IPS-18c (cell line): ENCODE measurements at regions not wholly inside any gene's neighbourhood (a gene's known extent, or its start where the extent isn't known, plus 50 kb on each side); places are given as distances from the start of the nearest gene placed in this dataset.

Experiments
- H3K4me3 ChIP-seq: 2 replicates; pipeline ENCODE4 v1.7.0; 2013; ENCODE audit warnings: low read depth, mild to moderate bottlenecking, low read length, moderate library complexity; ENCODE audit not compliant: insufficient read depth
- H3K9me3 ChIP-seq: one replicate; pipeline ENCODE4 v1.6.1; 2013; ENCODE audit warnings: mild to moderate bottlenecking, low read length, moderate library complexity; ENCODE audit not compliant: control insufficient read depth, insufficient read depth

DNA sequence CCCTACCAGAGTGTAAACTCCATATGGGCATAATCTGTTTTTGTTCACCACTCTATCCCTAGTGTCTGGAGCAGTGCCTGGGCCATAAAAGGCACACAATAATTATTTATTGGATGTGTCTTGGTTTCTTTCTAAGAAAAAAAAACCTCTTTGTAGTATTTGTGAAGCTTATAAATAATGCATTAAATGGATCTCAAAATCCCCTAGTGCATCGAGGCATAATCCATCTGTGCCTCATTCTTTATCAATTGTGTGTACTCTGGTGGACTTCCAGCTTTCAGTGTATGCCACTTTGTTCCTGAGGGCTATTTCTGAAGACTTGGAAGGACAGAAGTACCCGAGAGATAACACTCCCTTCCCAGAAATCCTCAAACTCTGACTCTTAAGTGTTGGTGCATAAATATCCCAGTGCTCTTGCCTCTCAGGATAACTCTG, 255.0 kb upstream of the PHYHIPL start:
- H3K4me3 ChIP-seq: no peak overlapping the region
- H3K9me3 ChIP-seq: no peaks in the 10 kb centered on the region

DNA sequence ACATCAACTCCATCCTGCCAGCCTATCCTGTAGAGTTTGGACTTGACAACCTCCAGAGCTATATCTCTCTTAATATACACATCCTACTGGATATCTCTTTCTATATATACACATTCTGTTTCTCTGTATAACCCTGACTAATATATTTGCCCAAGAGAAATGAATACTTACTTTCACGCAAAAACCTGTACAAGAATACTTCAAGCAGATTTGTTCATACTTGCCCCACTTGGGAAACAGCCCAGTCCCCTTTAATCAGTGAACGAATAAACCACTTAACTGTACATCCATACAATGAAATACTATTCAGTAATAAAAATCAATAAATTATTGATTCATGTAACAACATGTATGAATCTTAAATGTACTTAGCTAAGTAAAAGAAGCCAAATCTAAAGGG, 251.1 kb upstream of the PHYHIPL start:
- Histone ChIP-seq H3K4me3 (no peak overlapping the region), H3K9me3 (no peaks in the 10 kb centered on the region)

DNA sequence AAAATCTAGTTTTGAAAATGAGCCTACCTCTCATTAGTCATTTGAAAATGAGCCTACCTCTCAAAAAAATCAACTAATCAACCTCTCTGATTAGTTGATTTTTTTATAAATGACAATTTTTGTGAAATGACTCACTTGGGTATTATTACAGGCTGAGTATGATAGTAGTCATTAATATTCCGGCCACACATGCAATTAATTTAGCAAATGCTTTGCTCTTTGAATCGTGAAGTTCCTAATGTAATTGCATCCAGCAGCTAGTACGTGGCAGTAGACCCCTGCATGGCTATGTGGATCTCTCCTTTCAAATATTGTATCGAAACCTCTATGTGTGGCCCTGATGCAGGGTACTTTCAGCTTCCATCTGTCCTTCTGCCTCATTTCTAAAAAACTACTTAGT, 245.9 kb upstream of the PHYHIPL start:
- Histone ChIP-seq H3K9me3 (no peaks in the 10 kb centered on the region), H3K4me3 (no peak overlapping the region)

DNA sequence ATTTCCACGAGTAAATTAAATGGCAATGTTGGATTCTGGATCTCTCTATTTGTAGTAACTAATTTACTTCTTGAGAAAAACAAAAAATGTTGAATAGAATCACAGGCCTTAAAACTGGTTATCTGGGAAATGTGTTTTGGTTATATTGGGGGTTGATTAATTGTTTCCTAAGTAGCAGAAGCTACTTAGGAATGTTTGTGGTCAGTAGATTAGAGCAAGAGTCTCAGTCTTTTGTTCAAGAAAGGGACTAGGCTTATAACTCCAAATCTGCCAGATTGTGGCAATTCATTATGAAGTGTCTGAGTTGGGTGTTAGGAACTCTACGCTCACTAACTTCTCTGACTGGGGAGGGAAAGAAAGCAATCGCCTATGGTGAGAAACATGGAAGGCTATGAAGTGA, 244.3 kb upstream of the PHYHIPL start:
- no peak overlapping the region for H3K4me3 ChIP-seq
- H3K9me3 ChIP-seq: no peaks in the 10 kb centered on the region

DNA sequence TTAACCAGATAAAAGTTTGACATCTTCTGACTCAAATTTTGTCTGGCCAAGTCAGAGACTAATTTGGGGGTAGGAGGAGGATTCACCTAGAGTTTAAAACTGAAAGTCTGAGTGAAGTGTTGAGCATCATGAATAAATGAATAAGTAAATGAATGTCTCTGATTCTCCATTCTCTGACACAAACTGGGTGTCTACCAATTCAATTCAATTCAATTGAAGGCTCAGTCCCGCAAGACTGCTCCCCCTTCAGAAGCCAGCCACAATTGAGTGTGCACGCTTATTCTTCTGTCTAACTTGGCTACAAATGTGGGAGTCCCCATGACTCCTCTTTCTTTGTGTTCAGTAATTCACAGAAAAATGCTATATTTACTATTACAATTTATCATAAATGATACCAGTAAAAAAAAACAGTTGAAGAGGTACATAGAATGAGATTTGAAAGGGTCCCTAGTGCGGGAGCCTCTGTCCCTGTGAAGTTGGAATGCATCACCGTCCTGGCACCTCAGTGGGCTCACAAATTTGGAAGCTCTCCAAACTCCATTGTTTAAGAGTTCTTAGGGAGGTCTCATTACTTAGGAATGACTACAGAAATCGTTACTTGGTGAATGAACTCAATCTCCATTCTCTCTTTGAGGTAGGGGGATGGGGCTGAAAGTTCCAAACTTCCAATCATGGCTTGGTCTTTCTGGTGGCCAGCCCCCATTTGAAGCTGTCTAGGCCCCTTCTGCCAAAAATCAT, 243.7 kb upstream of the PHYHIPL start:
- no peak overlapping the region for H3K4me3 ChIP-seq
- no peaks in the 10 kb centered on the region for H3K9me3 ChIP-seq

DNA sequence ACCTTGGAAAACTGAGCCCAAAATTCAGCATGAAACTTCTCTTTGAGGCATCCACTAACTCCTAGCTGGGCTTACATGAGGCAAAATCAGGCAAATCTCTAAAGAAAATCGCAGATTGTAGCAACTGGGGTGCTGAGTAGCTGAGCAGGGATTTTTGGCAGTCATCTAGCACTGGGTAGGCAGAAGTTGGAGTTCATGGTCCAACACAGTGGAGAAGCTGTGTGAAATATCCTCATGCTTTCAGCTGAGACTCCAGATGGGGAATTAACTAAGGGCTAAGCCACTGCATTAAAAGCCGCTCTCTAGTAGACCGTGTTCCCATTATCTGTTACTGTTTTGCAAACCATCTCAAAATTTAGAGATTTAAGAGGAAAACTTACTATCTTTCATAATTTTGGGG, 240.1 kb upstream of the PHYHIPL start:
- no peak overlapping the region for H3K4me3 ChIP-seq
- no peaks in the 10 kb centered on the region for H3K9me3 ChIP-seq

DNA sequence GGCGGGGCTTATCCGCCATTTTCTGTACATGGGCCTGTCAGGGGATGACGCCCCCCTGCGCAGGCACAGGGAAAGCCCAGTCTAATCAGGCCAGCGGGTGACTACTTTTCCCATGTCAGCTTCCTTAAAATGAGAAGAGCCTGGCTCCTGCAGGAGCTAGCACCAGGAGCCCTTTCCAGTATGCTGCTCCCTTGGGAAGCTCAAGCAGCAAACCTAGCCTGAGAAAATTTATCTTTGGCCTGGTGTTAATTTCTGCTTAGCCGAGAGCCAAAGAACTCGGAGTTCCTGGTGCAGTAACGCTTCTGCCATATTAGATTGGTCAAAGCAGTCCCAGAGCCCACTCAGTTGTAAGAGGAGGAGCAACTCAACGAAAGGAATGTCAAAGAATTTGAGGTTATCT, 239.0 kb upstream of the PHYHIPL start:
- H3K9me3 ChIP-seq: no peaks in the 10 kb centered on the region
- H3K4me3 ChIP-seq: no peak overlapping the region

DNA sequence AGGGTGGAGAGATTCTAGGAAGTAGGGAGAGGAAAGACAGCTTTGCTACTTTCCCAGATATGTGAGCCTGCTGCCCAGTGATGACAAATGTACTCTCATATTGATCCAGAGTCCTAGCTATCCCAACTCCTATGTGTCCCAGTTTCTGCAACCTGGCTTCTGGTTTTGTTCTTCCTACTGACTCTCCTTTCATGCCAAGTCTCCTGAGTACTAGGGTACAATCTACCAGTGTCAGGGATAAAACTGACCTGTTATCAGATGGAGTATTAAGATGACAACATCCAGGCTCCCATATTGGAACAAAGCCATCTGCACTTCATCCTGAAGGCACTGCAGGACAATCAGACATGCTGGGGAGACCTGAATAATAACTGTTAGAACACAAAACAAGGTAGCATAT, 233.7 kb upstream of the PHYHIPL start:
- H3K9me3 ChIP-seq: no peaks in the 10 kb centered on the region
- no peak overlapping the region for H3K4me3 ChIP-seq

DNA sequence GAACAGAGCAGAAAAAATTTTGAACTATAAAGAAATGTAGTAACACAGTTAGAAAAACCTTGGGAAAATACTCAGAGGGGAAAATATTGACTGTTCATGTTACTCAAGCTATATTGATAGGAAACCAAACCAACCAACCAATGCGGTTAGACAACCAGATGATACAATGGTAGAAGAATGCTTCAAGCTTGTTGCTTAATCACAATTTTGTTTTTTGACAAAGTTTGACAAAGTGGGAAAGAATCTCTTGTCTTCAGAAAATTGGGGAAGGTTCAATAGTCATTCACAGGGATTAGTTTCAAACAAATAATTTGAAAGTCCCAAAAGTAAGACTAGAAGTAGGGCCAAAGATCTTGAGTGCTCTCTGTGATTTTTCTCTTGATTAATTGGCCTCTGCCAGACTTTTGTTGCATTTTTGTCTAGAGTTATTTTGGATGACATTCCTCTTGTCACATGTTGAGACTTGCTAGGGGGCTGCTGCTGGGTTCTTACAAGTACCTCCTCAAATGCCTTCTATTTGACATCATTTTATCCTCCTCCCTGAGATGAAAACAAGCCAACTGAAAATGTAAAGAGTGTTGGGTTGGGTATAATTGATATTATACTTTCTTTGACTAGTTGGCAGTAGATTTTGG, 233.1 kb upstream of the PHYHIPL start:
- Histone ChIP-seq H3K4me3 (no peak overlapping the region), H3K9me3 (no peaks in the 10 kb centered on the region)

DNA sequence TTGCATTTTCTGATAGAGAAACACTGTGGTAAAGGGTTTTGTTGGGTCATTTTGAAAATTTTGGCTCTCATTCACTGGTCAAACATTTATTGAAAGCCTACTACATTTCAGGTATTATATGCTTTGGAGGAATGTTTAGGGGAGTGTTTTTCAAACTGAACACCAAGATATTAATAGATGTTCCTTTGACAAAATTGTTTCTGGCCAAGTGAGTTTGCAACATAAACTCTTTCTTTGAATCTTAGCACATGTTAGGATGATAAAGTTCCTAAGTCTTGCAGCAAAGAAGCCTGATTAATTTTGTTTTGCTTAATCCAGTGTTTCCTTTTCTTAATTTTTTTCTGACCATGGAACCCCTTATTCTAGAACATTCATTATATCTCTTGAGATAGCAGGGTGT, 232.5 kb upstream of the PHYHIPL start:
- no peaks in the 10 kb centered on the region for H3K9me3 ChIP-seq
- no peak overlapping the region for H3K4me3 ChIP-seq

DNA sequence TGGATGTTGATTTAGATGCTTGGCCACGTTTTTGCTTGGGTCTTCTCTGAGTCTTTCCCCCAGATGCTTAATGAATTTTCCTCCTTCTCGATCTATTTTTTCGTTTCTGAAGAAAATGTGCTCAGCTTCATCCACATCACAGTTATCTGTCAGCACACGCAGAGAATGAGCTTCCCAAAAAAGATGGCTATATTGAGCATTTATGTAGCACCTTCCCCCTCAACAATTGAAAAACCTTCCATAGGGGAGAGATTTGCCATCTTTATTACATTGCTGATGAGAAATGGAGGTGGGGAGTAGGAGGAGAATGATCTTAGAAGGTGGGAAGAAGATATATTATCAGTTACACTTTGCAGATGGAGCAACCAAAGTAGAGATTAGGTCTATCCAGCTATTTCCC, 228.1 kb upstream of the PHYHIPL start:
- Histone ChIP-seq H3K4me3 (no peak overlapping the region), H3K9me3 (no peaks in the 10 kb centered on the region)

DNA sequence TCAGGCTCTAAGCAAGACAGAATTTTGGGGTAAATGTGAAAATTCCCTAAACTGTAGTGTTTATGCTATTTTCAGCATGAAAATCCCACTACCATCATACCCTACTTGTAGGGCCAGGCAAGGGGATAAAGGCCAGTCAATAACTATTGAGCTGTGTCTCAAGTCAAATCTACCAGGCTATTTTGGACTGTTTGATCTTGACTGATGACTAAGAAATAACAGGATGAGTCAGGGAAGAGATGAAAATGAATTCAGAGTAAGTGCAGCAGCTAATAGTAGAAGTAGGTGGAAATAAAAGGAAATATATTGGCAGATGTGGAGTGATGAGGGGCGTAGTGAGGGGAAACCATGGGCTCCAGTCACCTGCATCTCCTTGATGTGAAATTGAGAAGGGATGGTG, 225.8 kb upstream of the PHYHIPL start:
- H3K9me3 ChIP-seq: no peaks in the 10 kb centered on the region
- H3K4me3 ChIP-seq: no peak overlapping the region

DNA sequence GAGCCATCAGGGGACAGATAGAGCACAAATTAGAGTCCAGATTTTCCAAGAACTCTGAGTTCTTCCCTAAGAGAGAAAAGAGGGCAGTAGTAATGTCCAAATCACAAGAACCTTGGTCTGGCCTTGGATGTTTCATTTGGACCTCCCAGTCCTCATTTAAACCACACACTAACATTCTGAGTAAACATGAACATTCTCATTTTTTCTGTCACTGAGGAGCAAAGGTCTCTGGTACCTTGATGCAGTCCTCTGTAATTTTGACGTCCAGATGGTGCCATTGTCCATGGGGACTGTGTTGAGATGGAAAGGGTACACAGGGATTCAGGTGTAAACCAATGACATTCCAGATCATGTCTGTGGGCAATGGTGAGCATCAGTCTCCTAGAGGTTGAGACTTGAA, 225.4 kb upstream of the PHYHIPL start:
- Histone ChIP-seq H3K4me3 (no peak overlapping the region), H3K9me3 (no peaks in the 10 kb centered on the region)

DNA sequence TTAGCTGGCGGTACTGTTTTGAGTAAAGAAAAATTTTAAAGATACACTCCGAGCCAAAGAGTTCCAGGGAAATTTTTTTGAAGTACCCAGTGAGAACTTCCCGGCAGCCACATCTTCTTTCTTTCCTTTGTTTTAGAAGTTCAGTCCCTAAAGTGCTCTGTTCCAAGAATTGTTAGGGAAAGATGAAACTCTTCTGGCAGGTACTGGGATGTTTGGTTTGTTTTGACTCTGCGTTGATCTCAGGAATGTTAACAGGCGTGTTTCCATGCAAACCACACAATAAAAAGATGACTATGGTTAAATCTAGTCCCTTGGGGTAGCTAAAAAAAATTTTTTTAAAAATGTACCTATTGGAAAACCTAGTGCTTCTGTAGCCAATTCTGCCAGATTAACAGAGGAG, 224.7 kb upstream of the PHYHIPL start:
- H3K9me3 ChIP-seq: no peaks in the 10 kb centered on the region
- H3K4me3 ChIP-seq: no peak overlapping the region

DNA sequence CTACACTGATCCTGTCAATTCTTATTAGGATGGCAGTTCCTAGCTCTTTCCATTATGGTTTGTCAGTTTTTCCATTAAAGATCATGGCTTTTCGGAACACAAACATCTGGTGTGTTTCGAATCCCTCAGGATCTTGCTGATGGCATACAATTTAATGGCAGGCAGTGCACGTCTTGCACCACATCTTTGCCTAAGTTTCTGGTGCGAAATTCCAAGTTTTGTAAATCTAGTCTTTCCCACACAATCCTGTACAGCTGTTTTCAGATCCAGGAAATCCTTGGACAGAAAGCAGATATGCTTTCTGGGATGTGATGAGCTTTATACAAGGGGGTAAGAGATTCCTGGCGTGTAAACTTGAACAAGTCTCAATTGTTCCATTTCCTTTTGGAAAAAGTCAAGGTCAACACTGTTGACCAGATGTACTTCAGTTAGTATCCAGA, 224.3 kb upstream of the PHYHIPL start:
- Histone ChIP-seq H3K9me3 (no peaks in the 10 kb centered on the region), H3K4me3 (no peak overlapping the region)

DNA sequence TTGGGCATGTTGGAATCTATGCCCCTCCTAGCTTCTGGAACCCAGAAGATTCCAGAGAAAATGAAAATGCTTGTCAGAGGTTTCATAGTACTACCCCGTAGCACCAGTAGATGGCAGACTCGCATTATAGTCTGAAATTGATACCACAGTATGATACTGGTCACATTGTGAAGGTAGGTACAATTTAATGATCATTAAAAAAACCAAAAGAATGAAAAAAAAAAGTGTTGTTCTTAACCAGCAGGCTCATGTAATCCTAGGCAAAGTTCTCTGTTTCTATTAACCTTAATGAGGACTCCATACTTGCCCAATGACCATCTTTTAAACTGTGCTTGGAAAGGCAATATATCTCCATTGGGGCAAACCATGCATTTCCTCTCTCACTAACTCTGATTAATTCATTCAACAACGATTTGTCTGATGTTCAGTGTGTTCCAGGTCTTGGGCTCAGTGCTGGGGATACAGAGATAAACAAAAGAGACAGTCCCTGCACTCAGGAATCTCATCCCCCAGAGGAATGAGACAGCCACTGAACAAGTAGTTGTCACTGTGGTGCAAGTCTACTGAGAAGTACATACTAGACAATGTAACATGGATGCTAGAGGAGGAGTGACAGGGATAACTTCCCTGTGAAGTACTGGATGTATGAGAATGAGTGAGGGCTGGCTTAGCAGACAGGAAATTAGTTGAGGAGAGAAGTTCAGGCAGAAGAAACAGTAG, 223.5 kb upstream of the PHYHIPL start:
- no peak overlapping the region for H3K4me3 ChIP-seq
- no peaks in the 10 kb centered on the region for H3K9me3 ChIP-seq

DNA sequence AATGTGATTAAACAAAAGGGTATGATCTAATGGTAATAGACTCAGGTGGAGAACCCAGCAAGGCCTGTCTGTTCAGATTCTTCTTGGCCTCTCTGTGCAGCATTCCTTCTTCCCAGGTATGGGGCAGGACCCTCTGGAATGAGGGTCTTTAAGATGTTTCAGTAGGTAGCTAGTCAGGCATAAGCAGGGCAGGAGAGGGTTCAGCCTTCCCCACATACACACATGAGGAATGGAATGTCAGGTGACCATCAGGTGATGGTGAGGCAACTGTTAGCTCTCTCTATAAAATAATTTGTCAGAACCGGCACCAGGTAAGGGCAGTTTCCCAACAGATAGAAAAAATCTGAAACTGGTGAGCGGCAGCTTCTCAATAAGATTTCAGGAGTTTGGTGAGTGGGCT, 222.3 kb upstream of the PHYHIPL start:
- Histone ChIP-seq H3K4me3 (no peak overlapping the region), H3K9me3 (no peaks in the 10 kb centered on the region)

DNA sequence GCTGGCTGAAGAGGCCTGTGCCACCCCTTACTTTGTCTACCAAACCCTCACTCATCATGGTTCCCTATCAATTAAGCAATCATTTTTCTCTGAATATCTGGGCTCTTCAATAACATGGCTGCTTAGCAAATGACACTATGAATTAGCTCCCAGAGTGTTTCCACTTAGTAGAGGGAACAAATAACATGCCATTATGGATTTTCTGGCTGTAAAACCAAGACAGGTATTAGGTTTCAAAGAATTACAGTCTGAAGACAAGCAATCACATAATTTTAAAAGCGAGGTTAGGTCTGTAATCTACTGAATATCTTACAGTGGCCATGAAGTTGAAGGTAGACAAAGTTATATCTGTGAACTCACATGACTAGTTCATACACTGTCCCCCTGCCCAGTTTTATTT, 220.8 kb upstream of the PHYHIPL start:
- H3K9me3 ChIP-seq: no peaks in the 10 kb centered on the region
- no peak overlapping the region for H3K4me3 ChIP-seq
